IgD-negative memory B cell (primary cell): ENCODE measurements at regions not wholly inside any gene's neighbourhood (a gene's known extent, or its start where the extent isn't known, plus 50 kb on each side); places are given as distances from the start of the nearest gene placed in this dataset.

Experiments
- H3K27ac Mint-ChIP-seq, 3 donors: one replicate each; pipeline ENCODE4 v1.8.0; 2020 to 2022; ENCODE audit warnings: mild to moderate bottlenecking in 3 of 3, mixed read lengths in 3 of 3, moderate library complexity in 1 of 3
- H3K27me3 Mint-ChIP-seq: one replicate; pipeline ENCODE4 v1.8.0; 2021; ENCODE audit warnings: mixed read lengths
- H3K36me3 Mint-ChIP-seq: one replicate; pipeline ENCODE4 v1.8.0; 2020; ENCODE audit warnings: mild to moderate bottlenecking, mixed read lengths
- H3K4me1 Mint-ChIP-seq, 3 donors: one replicate each; pipeline ENCODE4 v1.8.0; 2020 to 2022; ENCODE audit warnings: mixed read lengths in 3 of 3, mild to moderate bottlenecking in 1 of 3
- H3K4me3 Mint-ChIP-seq, 4 donors: one replicate each; pipeline ENCODE4 v1.8.0; 2020 to 2022; ENCODE audit warnings: mild to moderate bottlenecking in 4 of 4, mixed read lengths in 4 of 4, moderate library complexity in 3 of 4
- H3K9me3 Mint-ChIP-seq, 3 donors: one replicate each; pipeline ENCODE4 v1.8.0; 2020 to 2021; ENCODE audit warnings: mixed read lengths in 3 of 3, mild to moderate bottlenecking in 1 of 3

DNA sequence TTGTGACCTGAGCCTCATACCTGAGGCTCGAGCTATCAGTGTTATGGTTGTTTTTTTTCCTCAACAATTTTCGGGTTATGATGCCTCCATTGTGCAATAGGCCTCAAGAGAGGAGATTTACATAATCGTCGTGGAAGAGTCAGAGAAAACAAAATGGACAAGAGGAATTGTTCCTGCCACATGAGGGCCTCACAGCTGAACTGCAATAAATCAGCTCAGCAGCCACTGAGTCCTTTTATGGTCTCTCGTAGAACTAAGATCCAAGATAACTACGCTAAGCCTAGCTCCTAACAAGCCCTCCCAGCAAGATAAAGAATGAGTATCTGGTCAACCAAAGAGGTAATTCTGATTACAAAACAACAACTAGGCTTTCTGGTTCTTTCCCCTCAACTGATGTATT lies 336.8 kb downstream of the WDR11 start:
- no peaks in the 10 kb centered on the region for H3K36me3 Mint-ChIP-seq
- H3K27ac Mint-ChIP-seq = no peak overlapping the region
- H3K4me1 Mint-ChIP-seq = no peaks in the 10 kb centered on the region
- no peaks in the 10 kb centered on the region for H3K27me3 Mint-ChIP-seq
- peaks cover 0 to 4% (median 0%) of the 10 kb centered on the region in 3 donors for H3K9me3 Mint-ChIP-seq
- H3K4me3 Mint-ChIP-seq = no peak overlapping the region

GRCh38 chr10:121189066-121189465 lies 337.9 kb downstream of the WDR11 start:
- Mint-ChIP-seq H3K27ac (no peak overlapping the region), H3K4me3 (no peak overlapping the region), H3K9me3 (peaks cover 0 to 4% (median 0%) of the 10 kb centered on the region in 3 donors), H3K36me3 (no peaks in the 10 kb centered on the region), H3K27me3 (no peaks in the 10 kb centered on the region), H3K4me1 (no peaks in the 10 kb centered on the region)

GRCh38 chr10:121194696-121195523 lies 343.7 kb downstream of the WDR11 start:
- H3K9me3 Mint-ChIP-seq = peaks cover 0 to 7% (median 4%) of the 10 kb centered on the region in 3 donors
- no peaks in the 10 kb centered on the region for H3K27me3 Mint-ChIP-seq
- no peaks in the 10 kb centered on the region for H3K36me3 Mint-ChIP-seq
- H3K4me1 Mint-ChIP-seq = no peaks in the 10 kb centered on the region
- H3K27ac Mint-ChIP-seq = no peak overlapping the region
- no peak overlapping the region for H3K4me3 Mint-ChIP-seq

DNA sequence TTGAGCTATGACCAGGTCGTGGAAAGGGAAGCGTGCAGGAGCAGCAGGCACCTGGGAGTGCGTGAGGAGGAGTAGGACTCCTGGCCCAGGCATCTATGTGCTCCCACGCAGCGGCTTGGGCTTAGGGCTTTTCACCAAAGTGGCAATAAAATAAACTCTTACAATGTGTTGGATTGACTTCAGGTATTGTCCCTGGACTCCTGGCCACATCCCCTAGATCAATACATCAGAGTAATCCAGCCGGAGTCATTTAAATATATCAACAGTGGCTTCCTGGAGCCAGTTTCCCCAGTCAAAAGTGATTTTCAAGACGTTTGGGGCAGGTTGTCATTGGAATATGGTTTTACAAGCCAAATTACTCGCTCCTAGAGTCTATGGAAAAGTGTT lies 344.4 kb downstream of the WDR11 start:
- H3K27me3 Mint-ChIP-seq = no peaks in the 10 kb centered on the region
- H3K36me3 Mint-ChIP-seq = no peaks in the 10 kb centered on the region
- no peaks in the 10 kb centered on the region for H3K4me1 Mint-ChIP-seq
- no peak overlapping the region for H3K4me3 Mint-ChIP-seq
- H3K9me3 Mint-ChIP-seq = peaks cover 0 to 9% (median 4%) of the 10 kb centered on the region in 3 donors
- H3K27ac Mint-ChIP-seq = no peak overlapping the region

GRCh38 chr10:121199081-121199480 lies 347.9 kb downstream of the WDR11 start:
- no peaks in the 10 kb centered on the region for H3K4me1 Mint-ChIP-seq
- peaks cover 0 to 17% (median 4%) of the 10 kb centered on the region in 3 donors for H3K9me3 Mint-ChIP-seq
- no peak overlapping the region for H3K4me3 Mint-ChIP-seq
- no peak overlapping the region for H3K27ac Mint-ChIP-seq
- no peaks in the 10 kb centered on the region for H3K27me3 Mint-ChIP-seq
- no peaks in the 10 kb centered on the region for H3K36me3 Mint-ChIP-seq

DNA sequence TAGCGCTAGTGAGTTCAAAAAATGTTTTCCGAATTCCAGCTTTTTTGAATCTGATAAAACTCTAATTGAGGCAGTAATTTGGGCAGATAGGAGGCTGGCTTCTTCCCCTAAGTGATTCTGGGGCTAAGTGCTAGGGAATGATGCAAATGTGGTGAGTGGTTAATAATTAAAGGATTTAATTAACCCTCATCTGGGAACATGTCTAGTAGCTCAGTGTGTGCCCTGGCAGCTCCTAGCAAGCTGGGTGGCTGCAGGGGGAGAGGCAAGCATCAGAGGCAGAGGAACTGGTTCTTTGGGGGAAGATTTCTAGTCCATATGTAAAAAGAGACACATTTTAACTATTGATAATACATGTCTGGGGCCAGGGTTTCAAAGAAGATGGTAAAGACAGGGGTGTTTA lies 354.5 kb downstream of the WDR11 start:
- H3K27ac Mint-ChIP-seq = no peak overlapping the region
- H3K4me1 Mint-ChIP-seq = no peaks in the 10 kb centered on the region
- H3K4me3 Mint-ChIP-seq = no peak overlapping the region
- H3K9me3 Mint-ChIP-seq = peaks cover 0 to 8% (median 3%) of the 10 kb centered on the region in 3 donors
- no peaks in the 10 kb centered on the region for H3K27me3 Mint-ChIP-seq
- H3K36me3 Mint-ChIP-seq = no peaks in the 10 kb centered on the region

- no peak overlapping the region for H3K27ac Mint-ChIP-seq
- H3K9me3 Mint-ChIP-seq = peaks cover 0 to 4% (median 0%) of the 10 kb centered on the region in 3 donors
Observed at GRCh38 chr10:121211446-121211845, 360.3 kb downstream of the WDR11 start.

GRCh38 chr10:121213437-121213836 lies 362.3 kb downstream of the WDR11 start:
- no peaks in the 10 kb centered on the region for H3K4me1 Mint-ChIP-seq
- peaks cover 0 to 4% (median 0%) of the 10 kb centered on the region in 3 donors for H3K9me3 Mint-ChIP-seq
- no peak overlapping the region for H3K27ac Mint-ChIP-seq
- H3K27me3 Mint-ChIP-seq = peaks cover 4% of the 10 kb centered on the region
- no peaks in the 10 kb centered on the region for H3K36me3 Mint-ChIP-seq
- H3K4me3 Mint-ChIP-seq = no peak overlapping the region

More at GRCh38 chr10:121211446-121211845, 360.3 kb downstream of the WDR11 start:
- Mint-ChIP-seq H3K27me3 (no peaks in the 10 kb centered on the region), H3K4me3 (no peak overlapping the region), H3K36me3 (no peaks in the 10 kb centered on the region), H3K4me1 (no peaks in the 10 kb centered on the region)

DNA sequence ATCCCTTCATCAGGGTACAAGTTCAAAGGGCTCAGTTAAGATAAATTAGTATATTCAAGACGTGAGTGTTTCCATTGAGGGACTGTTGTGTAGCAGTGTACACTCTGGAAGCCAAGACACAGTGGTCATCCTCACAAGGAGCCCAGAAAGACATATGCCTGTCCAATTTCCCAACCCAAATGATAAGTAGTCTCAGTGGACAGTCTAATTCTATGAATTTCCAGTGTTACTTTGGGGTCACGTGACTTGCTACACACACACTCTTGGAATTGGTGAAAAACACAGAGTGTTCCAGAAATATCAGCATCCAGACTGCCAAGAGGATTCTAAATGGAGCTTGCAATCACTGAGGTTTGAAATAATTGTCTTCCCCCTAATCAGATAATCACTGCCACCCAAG lies 365.1 kb downstream of the WDR11 start:
- Mint-ChIP-seq H3K27me3 (peaks cover 4% of the 10 kb centered on the region), H3K27ac (no peak overlapping the region), H3K4me3 (no peak overlapping the region), H3K36me3 (no peaks in the 10 kb centered on the region), H3K9me3 (peaks cover 0 to 2% (median 0%) of the 10 kb centered on the region in 3 donors), H3K4me1 (no peaks in the 10 kb centered on the region)

GRCh38 chr10:121216721-121217181 lies 365.6 kb downstream of the WDR11 start:
- peaks cover 4% of the 10 kb centered on the region for H3K27me3 Mint-ChIP-seq
- no peak overlapping the region for H3K4me3 Mint-ChIP-seq
- H3K4me1 Mint-ChIP-seq = no peaks in the 10 kb centered on the region
- peaks cover 0 to 2% (median 0%) of the 10 kb centered on the region in 3 donors for H3K9me3 Mint-ChIP-seq
- H3K27ac Mint-ChIP-seq = no peak overlapping the region
- H3K36me3 Mint-ChIP-seq = no peaks in the 10 kb centered on the region

DNA sequence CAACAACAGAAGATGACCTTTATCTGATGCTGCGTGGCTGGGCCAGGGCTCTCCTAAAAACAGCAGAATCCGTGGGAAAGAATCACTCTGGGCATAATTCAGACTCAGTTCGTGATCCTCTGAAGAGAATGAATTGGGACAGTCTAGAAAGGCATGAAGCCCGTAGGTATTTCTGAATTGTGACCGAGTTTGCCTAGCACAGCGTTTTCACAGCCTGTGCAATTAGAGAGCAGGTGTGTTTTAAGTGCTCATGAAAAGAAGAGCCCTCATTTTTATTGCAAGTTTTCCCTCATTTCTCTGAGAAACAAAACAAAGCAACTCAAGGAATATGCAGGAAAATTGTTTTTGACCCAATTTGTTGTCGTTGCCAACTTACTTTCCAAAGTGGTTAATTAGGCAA lies 366.2 kb downstream of the WDR11 start:
- Mint-ChIP-seq H3K4me1 (no peaks in the 10 kb centered on the region), H3K36me3 (no peaks in the 10 kb centered on the region), H3K9me3 (peaks cover 0 to 2% (median 0%) of the 10 kb centered on the region in 3 donors), H3K27me3 (peaks cover 4% of the 10 kb centered on the region), H3K27ac (no peak overlapping the region), H3K4me3 (no peak overlapping the region)

- no peaks in the 10 kb centered on the region for H3K9me3 Mint-ChIP-seq
- no peaks in the 10 kb centered on the region for H3K4me1 Mint-ChIP-seq
- peaks cover 4% of the 10 kb centered on the region for H3K27me3 Mint-ChIP-seq
- H3K36me3 Mint-ChIP-seq = no peaks in the 10 kb centered on the region
- H3K4me3 Mint-ChIP-seq = no peak overlapping the region
- no peak overlapping the region for H3K27ac Mint-ChIP-seq
Observed at GRCh38 chr10:121221072-121221471, 369.9 kb downstream of the WDR11 start.

- H3K4me1 Mint-ChIP-seq = no peaks in the 10 kb centered on the region
- no peaks in the 10 kb centered on the region for H3K9me3 Mint-ChIP-seq
- peaks cover 4% of the 10 kb centered on the region for H3K27me3 Mint-ChIP-seq
- no peaks in the 10 kb centered on the region for H3K36me3 Mint-ChIP-seq
- H3K4me3 Mint-ChIP-seq = no peak overlapping the region
- no peak overlapping the region for H3K27ac Mint-ChIP-seq
Observed at GRCh38 chr10:121221991-121222390, 370.8 kb downstream of the WDR11 start.

DNA sequence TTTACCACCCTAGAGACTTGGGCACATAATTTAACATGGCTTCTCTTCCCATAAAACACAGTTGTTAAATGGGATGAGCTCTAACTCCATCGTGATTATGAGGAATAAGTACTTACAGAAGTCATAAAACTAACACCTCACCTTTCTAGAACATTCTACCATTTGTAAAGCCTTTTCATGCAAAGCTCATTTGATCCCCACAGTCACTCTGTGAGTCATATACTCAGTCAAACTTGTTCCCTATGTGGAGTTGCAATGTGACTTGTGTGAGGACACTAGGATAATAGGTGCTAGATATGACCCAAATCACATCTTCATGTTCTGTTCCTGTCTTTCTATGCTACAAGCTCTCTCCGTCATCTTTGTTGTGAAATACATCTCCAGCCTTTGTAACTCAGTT lies 371.7 kb downstream of the WDR11 start:
- Mint-ChIP-seq H3K9me3 (peaks cover 0 to 2% (median 0%) of the 10 kb centered on the region in 3 donors), H3K36me3 (no peaks in the 10 kb centered on the region), H3K27ac (no peak overlapping the region), H3K27me3 (peaks cover under 1% of the 10 kb centered on the region), H3K4me1 (no peaks in the 10 kb centered on the region), H3K4me3 (no peak overlapping the region)

- H3K4me3 Mint-ChIP-seq = no peak overlapping the region
Observed at GRCh38 chr10:121231079-121231478, 367.2 kb downstream of the FGFR2 start.

GRCh38 chr10:121232494-121232893 lies 365.8 kb downstream of the FGFR2 start:
- Mint-ChIP-seq H3K4me3 (no peak overlapping the region), H3K36me3 (peaks cover 2% of the 10 kb centered on the region), H3K4me1 (no peaks in the 10 kb centered on the region), H3K27me3 (no peaks in the 10 kb centered on the region), H3K9me3 (peaks cover 2 to 16% (median 7%) of the 10 kb centered on the region in 3 donors), H3K27ac (no peak overlapping the region)

More at GRCh38 chr10:121231079-121231478, 367.2 kb downstream of the FGFR2 start:
- Mint-ChIP-seq H3K27ac (no peak overlapping the region), H3K9me3 (peaks cover 3 to 16% (median 3%) of the 10 kb centered on the region in 3 donors), H3K36me3 (no peaks in the 10 kb centered on the region), H3K27me3 (no peaks in the 10 kb centered on the region), H3K4me1 (no peaks in the 10 kb centered on the region)
